Anterior cingulate cortex (tissue), 58 donors: ENCODE measurements at regions not wholly inside any gene's neighbourhood (a gene's known extent, or its start where the extent isn't known, plus 50 kb on each side); places are given as distances from the start of the nearest gene placed in this dataset.
"Not testable (repeated sequence)": the region's sequence is repeated elsewhere in the genome, so short reads cannot be mapped to it uniquely, and the experiment has no call there.

Experiments used
- DNase-seq, 58 donors: peaks; one replicate each; lab custom pipeline; 2025; lab: John Stamatoyannopoulos, UW

DNA sequence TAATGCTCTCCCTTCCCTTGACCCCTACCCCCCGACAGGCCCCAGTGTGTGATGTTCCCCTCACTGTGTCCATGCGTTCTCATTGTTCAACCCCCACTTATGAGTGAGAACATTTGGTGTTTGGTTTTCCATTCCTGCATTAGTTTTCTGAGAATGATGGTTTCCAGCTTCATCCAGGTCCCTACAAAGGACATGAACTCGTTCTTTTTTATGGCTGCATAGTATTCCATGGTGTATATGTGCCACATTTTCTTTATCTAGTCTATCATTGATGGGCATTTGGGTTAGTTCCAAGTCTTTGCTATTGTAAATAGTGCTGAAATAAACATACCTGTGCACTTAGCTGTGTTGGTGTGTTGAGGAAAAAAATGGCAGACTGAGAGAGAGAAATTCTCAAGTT, 269.9 kb upstream of the ATP11B start:
- not testable (repeated sequence) for DNase-seq

DNA sequence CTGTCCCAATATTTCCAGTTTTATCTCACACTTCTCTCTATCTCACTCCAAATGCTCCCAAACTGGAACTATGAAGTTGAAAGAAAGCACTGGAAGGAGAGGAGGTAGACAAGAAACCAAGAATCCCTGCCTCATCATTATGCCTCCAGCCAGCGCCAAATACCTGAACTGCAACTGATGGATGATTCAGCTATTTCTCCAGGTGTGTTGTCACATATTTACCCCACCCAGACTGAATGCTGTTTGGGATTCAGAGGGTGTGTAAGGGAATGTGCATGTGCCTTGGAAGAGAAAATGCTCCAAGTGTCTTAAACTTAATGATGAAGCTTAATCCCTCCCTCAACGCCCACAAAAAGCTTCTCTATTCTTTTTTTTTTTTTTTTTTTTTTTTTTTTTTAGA, 269.5 kb upstream of the ATP11B start:
- DNase-seq: no peak

DNA sequence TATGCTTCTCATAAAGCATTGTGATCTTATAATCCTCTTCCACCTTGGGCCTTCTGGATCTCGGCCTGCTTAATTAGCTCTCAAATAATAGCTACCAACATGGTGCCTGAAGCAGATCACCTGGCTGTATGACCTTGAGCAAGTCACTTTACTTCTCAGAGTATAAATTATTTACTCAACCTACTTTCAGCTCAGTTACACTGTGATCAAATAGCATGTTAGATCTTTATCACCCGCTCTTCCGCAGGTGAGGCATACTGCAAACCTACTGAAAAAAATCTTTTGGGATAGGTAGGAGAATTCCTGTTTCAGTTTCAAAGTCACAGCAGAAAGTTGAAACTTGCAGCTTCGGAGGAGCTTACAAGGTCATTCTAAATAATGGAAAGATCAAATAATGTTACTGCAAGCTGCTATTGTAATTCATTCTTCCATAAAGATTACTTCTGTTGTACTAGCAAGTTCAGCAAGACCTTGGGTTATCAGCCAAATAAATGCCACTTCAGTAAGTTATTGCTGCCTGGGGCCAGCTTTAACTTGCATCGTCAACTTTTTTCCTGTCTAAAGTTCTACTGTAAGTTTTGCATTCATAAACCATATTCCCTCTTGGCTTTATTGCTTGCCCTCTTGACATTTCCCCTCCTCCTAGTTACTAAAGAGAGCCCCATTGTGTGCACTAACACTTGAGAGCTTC, 268.4 kb upstream of the ATP11B start:
- DNase-seq: no peak

DNA sequence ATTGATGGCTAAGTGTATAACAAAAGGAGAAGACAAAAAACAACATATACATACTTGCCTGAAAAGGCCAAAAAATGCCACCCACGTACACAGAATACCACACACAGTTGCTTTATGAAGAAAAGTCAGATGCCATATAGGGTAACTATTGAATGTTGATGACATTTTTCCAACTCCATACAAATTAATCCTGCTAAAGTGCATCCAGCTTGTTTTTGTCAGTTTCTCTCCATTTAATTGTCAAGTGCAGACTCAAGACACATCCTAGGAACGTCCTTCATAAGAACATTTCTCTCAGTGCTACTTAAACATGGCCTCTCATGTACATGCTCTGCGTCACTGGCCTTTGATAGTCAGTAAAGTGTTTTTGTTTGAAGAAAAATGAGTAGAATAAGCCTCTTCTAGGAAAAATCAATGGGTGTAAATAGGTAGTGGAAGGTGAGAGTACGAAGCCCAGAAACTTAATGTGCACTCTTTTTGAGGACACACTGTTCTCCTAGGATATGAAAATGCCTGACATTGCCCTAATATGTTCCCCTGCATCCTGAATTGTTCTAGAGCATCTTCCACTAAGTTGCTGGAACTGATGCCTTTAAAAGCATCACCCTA, 267.4 kb upstream of the ATP11B start:
- DNase-seq: no peak

DNA sequence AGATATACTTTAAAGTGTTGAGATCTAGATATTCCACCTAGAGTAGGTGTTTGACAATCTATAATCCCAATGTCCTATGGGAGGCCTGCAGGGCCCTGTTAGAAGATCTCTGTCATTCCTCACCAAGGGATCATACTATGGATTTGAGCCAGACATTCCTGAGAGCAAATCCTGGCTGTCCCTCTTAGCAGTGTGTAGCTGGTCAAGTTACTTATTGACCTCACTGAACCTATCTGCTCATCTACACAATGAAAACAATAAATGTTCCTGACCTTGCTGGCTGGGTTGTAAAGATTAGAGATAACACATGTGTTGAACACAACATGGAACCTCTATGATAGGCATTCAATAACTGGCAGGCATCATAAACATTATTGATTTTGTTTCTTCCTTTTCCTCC, 265.6 kb upstream of the ATP11B start:
- no peak for DNase-seq

DNA sequence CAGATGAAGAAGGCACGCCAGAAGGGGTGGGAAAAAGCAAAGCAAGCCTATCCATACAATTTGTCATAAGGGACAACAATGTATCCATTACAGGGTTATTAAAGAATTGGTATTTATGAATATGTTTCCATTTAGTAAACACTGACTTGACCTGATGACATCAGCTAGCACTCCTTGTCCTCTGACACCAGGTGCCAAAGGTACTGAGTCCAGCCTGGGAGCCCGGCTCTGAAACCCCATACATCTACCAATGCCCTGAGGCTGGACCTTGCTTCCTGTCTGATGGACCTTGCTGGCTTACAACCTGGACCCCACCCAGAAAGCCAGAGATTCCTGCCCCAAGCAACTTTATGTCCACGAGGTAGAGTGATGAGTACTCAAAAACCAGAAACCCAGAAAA, 263.0 kb upstream of the ATP11B start:
- no peak for DNase-seq

DNA sequence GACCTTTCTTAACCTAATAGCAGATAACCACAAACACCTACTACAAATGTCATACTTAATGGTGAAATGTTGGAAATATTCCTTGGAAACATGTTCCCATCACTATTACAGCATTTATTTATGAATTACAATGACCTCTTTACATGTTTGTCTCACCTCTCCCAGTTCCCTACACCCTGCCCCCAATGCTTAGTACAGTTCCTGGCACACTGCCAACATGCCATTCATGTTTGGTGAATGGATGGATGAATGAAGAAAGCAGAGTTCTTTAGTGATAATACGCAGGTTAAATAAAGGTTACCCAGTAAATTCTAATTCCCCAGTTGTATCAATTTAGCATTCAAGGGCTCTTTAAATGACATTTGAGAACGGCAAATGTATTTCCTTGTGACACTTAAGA, 259.9 kb upstream of the ATP11B start:
- peak in 1 of 58 donors; percentile 36 for DNase-seq

DNA sequence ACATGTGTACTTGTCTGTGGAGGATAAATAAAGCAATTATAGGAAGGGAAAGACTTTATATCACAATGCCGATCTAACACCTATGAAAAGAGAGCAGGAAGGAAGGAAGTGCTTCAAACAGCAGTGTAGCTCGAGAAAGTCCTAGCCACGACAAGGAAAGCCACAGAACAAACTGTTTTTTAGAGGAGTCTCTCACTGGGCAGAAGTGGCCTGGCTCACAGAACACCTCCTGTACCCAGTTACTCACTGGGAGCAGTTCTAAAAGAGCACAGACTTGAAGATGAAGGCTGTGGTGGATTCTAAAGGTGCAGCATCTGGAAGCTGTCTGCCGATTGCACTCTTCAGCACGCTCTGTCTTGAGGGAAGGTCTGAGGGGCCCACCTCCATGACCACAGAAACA, 248.8 kb upstream of the ATP11B start:
- DNase-seq: no peak

DNA sequence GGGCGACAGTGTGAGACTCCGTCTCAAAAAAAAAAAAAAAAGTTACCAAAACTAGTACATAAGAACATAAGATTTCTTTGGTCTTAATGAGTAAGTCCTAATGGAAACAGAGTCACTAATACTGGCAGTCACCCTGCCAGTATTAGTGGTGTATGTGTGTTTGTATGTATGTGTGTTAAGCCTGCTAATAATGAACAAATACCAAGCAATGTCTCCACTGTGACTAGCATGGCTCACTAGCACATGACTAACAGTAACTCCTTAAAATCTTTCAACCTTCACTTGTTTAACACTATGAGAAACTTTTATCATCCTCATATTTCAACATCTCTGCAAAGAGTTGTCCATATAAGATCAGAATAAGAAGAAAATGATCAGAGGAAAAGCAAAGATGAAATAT, 231.0 kb upstream of the ATP11B start:
- no peak for DNase-seq

DNA sequence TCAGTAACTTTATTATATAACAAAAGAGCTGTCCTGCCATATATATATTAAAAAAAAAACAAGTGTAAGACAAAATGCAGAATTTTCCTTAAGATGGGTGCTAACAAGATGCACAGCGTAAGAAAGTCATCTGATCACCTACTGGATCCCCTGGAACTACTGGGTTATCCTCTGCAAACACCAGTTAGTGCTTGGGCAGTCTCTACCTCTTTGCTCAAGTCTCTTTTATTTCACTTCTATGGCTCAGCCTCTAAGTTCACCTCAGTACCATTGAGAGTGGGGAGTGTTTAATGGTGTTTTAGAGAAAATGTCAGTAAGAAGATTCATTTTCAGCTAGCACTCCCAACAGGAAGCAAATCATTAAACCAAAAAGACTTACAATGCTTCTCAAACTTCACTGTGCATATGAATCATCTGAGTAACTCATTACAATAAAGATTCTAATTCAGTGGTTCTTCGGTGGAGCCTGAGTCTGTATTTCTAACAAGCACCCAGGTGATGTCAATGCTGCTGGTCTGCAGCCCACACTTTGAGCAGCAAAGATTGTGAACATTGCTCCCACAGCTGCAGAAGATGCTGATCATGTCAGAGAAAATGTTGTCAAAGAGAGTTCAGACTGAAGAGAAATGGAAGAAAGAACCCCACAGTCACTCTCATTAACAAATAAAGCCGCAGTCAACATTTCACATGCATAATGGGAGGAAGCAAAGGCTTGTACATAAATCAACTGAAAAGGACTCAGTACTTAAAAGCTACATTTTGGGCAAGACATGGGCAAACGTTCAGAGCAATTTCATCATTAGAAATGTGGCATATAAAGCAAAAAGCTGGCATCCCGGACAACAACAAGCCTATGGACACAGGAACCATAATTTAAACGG, 227.1 kb upstream of the ATP11B start:
- no peak for DNase-seq

DNA sequence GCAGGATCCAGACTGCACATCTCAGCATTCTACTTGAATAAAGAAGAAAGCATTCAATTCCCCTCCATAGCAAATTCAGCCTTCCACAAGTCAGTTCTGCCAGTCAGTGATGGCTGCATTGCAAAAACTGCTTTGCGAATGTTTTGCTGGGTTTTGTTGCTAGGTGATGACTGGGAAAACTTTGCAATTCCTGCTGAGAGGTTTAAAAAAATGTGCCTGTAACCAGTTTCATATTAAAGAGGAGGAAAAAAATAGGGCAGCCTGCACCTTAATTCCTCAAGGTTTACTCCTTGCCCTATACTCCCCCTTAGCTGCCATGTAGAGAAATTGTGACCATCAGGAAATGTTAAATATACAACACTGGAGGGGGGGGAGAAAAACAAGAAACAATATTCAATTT, 225.6 kb upstream of the ATP11B start:
- peak in 18 of 58 donors; percentile 1 to 64 (median 12) for DNase-seq

DNA sequence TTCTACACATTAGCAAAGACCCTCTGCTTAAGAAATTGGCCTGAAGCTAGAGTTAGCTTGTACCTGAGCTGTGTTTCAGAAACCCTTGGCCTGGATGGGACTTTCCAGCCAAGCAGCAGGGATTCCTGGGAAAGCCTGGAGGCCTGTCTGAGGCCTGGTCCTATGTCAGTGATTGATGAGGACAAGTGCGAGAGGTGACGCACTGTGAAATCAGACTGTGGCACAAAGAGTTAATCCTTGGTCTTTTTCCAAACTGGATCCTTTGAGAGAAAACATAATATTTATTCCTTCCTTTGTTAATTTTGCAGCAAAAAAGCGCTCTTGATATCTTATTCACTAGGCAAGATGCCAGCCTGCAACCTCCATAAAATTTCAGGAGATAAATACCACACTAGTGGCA, 225.0 kb upstream of the ATP11B start:
- DNase-seq: no peak

DNA sequence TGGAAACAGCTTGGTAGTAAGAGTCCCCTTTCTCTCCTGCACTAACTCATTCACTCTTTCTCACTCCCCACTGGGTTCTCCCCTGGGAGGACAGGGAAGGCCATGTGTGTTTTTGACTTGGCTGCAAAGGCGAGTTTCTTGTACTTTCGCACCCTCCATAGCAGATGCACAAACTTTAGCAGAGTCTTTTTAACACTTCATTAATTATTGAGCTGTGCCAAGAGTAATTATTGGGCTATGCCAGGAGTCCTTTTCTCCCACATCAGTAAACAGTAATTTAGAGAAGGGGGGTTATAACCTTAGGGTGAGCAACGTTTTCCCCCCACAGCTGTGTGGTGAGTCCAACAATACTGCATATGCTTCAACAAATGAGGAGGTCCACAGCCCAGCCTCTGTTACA, 224.4 kb upstream of the ATP11B start:
- peak in 3 of 58 donors; percentile 6 to 21 (median 14) for DNase-seq

DNA sequence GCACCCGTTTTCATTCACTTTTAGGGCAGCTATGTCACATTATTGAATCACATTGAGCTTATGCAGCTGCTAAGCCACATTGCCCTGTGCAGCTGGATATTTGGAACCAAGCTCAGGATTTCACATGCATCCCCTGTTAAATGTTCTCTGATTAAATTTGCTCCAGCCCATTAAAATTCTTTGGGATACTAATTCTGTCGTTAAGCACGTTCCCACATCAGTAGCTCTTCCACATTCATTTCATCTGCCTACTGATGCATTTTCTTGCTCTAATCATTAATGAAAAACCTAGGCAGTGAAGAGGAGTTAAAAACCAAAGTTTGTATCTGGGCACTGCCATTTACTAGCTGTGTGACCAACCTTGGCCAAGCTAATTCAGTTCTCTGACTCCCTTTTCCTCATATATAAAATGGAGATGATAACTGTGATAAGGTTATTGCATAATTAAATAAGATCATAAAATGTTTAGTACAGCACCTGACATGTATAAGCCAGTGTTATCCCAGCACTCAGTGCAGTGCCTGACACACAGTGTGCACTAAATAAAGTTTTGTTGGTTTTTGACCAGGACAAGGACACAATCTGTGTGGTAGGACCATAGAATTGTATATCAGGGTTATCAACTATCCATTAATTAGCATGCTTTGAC, 222.2 kb upstream of the ATP11B start:
- DNase-seq: no peak

DNA sequence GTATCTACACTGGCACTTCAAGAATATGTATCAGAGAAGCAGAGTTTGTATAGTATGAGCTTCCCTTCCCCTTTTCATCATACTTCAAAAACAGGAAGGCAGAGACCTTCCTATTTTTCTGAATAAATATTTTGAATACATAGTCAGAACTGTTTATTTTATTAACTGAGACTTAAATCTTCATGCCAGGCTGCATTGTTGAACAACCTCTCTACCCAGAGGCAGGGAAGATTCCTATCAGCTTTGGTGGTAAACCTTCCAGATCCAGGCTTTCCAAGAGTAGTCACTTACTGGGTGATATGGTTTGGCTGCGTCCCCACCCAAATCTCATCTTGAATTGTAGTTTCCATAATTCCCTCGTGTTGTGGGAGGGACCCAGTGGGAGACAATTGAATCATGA, 217.4 kb upstream of the ATP11B start:
- no peak for DNase-seq

DNA sequence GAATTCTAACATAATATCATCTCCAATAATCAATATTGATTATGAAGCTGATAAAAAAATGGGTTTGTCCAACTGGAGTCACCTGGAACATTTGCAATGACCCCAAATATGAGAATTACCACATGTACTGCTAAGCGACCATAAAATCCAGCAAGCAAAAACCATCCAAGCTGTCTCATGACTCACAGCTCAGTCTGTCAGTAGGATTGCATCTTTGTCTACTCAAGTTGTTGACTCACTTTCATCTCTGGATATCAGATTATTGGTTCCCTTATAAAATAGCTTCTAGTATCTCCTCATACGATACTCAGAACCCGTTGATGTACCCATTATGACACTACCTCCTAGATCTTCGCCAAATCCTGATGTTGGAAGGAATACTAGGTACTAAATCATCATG, 209.8 kb upstream of the ATP11B start:
- DNase-seq: no peak

DNA sequence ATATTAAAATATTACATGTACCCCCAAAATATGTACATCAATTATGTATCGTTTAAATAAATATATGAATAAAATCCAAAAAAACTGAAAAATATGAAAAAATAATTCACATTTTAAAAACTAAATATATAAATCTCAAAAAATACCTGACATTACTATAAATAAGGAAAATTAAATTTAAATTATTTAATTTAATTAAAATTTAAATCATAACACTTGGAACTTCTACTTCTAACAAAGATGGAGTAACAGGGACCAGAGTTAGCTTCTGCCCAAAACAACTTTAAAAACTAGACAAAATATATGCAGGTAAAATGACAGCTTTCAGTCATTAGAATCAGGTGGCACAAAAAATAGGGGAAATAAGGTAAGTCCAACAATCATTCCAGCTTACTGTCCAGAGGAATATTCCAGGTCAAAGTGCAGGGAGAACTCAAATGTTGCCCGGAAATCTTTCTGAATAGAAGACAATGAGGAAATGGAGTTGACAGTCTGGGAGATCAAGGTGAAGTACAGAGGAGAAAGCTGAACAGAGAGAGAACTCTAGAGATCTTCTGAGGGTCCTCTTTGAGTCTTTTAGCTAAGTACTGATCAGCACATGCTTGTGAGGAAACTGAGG, 207.7 kb upstream of the ATP11B start:
- DNase-seq: no peak

DNA sequence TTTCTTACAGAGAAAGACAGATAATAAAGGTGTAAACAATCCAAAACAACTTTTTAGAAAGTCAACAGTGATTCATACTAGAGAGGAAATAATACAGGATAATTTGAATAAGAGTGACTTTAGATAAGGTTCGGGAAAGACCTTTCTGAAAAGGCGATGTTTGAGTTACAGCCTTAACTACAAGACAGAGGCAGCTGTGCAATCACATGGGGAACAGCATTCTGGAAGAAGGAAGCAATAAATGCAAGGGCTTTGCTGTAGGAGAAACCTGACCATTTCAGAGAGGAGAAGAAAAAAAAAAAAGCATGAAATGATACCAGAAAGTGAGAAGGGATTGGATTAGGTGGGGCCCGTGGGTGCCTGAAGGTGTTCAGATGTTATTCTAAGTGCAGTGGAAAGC, 200.6 kb upstream of the ATP11B start:
- no peak for DNase-seq

DNA sequence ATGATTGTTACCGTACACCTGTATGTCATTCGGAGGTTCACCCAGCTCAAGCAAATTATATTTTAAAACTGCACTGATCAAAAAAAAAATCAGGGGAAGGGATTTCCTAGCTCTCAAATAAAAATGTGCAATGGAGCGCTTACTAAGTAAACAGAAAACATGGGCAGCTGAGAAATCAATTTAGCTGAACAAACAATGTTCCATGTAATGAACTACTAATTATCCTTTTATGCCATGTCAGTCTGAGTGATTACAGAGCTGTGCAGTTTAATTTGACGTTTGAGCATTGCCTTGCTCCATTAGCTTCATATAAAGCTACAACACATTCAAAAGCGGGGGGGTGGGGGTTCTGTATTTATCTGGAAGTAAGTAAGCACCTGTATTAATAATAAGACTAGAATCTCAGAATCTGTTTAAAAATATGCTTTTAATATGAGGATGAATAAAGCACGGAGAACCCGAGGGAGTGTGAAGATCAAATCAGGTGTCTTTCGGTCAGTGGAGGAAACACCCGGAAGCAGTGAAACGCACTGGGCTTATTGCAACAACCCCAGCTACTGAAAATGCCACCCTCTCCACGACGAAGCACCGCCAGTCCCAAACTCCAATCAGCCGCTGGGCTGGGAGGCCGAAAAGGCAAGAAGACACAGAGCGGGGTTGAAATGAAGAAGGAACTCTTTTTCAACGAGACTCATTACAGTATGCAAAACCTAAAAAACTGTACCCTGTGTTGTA, 196.5 kb upstream of the ATP11B start:
- no peak for DNase-seq

DNA sequence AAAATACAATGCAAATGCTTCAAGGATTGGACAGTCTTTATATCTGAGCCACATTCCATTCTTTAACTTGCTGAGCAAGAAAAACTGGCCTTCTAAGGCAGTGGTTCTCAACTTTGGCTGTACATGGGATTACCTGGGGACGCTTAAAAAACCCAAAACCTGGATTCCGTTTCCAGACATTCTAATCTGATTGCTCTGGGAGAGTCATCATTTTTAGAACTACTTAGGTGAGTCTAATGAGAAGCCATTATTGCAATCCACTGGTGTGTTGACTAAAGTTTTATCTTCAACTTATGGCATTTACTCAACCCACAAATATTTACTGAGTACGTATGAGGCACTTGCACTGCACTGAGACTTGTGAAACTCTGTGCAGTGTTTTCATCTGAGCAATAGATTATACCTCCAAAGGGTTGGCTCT, 195.7 kb upstream of the ATP11B start:
- DNase-seq: no peak
